CD4-positive, alpha-beta memory T cell (primary cell): ENCODE measurements at regions not wholly inside any gene's neighbourhood (a gene's known extent, or its start where the extent isn't known, plus 50 kb on each side); places are given as distances from the start of the nearest gene placed in this dataset.

Experiments used
- CTCF ChIA-PET: fragments of 350-600 bp; sonication (Branson Sonifier 250); formaldehyde crosslinking; loops from one replicate; lab custom pipeline; 2021; ENCODE audit warnings: inconsistent platforms; ENCODE audit not compliant: partially characterized antibody; lab: Charles Lee
- POLR2A ChIA-PET: fragments of 350-600 bp; sonication (Branson Sonifier 250); formaldehyde crosslinking; loops from one replicate; lab custom pipeline; 2021; ENCODE audit not compliant: partially characterized antibody; lab: Charles Lee
- DNase-seq, 5 donors: peaks; one replicate each; pipeline versions ENCODE4 v3.0.0 to v3.0.0-alpha.2; 2020 to 2022; ENCODE audit warnings: mixed read lengths in 1 of 5
- H3K27ac ChIP-seq: one replicate; pipeline ENCODE4 v1.7.0; 2013; ENCODE audit warnings: low read depth, low read length
- H3K27me3 ChIP-seq: 2 replicates; pipeline ENCODE4 v1.7.0; 2013; ENCODE audit warnings: mild to moderate bottlenecking, low read length, moderate library complexity; ENCODE audit not compliant: insufficient read depth
- H3K36me3 ChIP-seq: 2 replicates; pipeline ENCODE4 v1.7.0; 2013; ENCODE audit warnings: mild to moderate bottlenecking, low read length, moderate library complexity; ENCODE audit not compliant: insufficient read depth
- H3K4me1 ChIP-seq: 2 replicates; pipeline ENCODE4 v1.7.0; 2013; ENCODE audit warnings: mild to moderate bottlenecking, low read length, moderate library complexity; ENCODE audit not compliant: insufficient read depth
- H3K4me3 ChIP-seq, 2 donors: one replicate each; pipeline ENCODE4 v1.7.0; 2013; ENCODE audit warnings: low read length in 2 of 2, mild to moderate bottlenecking in 1 of 2
- H3K9me3 ChIP-seq, 2 donors: one replicate each; pipeline ENCODE4 v1.7.0; 2013; ENCODE audit warnings: low read length in 2 of 2, control low read depth in 1 of 2; ENCODE audit not compliant: control insufficient read depth in 1 of 2
- H3K27ac Mint-ChIP-seq, 7 donors: one replicate each; pipeline ENCODE4 v1.8.0; 2020 to 2021; ENCODE audit warnings: mixed read lengths in 7 of 7, mild to moderate bottlenecking in 6 of 7, inconsistent platforms in 3 of 7, moderate library complexity in 3 of 7
- H3K27me3 Mint-ChIP-seq, 2 donors: one replicate each; pipeline ENCODE4 v1.8.0; 2020 to 2021; ENCODE audit warnings: mixed read lengths in 2 of 2
- H3K36me3 Mint-ChIP-seq, 2 donors: one replicate each; pipeline ENCODE4 v1.8.0; 2020 to 2021; ENCODE audit warnings: mixed read lengths in 2 of 2, inconsistent platforms in 1 of 2, mild to moderate bottlenecking in 1 of 2
- H3K4me1 Mint-ChIP-seq, 4 donors: one replicate each; pipeline ENCODE4 v1.8.0; 2020 to 2021; ENCODE audit warnings: mixed read lengths in 4 of 4, mild to moderate bottlenecking in 1 of 4
- H3K4me3 Mint-ChIP-seq, 8 donors: one replicate each; pipeline ENCODE4 v1.8.0; 2020 to 2021; ENCODE audit warnings: mixed read lengths in 8 of 8, mild to moderate bottlenecking in 7 of 8, moderate library complexity in 6 of 8, inconsistent platforms in 3 of 8
- H3K9me3 Mint-ChIP-seq, 8 donors: one replicate each; pipeline ENCODE4 v1.8.0; 2020 to 2021; ENCODE audit warnings: mixed read lengths in 8 of 8, mild to moderate bottlenecking in 5 of 8, inconsistent platforms in 3 of 8, moderate library complexity in 1 of 8
- intact Hi-C: fragments of 100-400 bp; cut with micrococcal nuclease; formaldehyde crosslinking; loops from one replicate; pipeline ENCODE4 v1.15.1; 2023

GRCh38 chr22:48979482-48979881, 848.2 kb downstream of the BRD1 start:
- H3K9me3 ChIP-seq: no peaks in the 10 kb centered on the region
- H3K27ac ChIP-seq: no peak overlapping the region
- H3K27me3 ChIP-seq: no peaks in the 10 kb centered on the region
- DNase-seq: no peak
- H3K36me3 ChIP-seq: no peaks in the 10 kb centered on the region
- H3K4me1 Mint-ChIP-seq: no peaks in the 10 kb centered on the region
- H3K4me1 ChIP-seq: no peaks in the 10 kb centered on the region
- H3K9me3 Mint-ChIP-seq: peaks cover 0 to 2% (median 0%) of the 10 kb centered on the region in 8 donors
- ChIA-PET CTCF (no interaction called here), POLR2A (no interaction called here)
- intact Hi-C loops: no loop called here
- no peak overlapping the region for H3K4me3 Mint-ChIP-seq
- H3K27me3 Mint-ChIP-seq: peaks cover 8 to 13% of the 10 kb centered on the region in 2 donors
- H3K27ac Mint-ChIP-seq: no peak overlapping the region
- no peaks in the 10 kb centered on the region for H3K36me3 Mint-ChIP-seq
- H3K4me3 ChIP-seq: no peak overlapping the region

- Mint-ChIP-seq H3K27me3 (peaks cover 7 to 12% of the 10 kb centered on the region in 2 donors), H3K27ac (peak overlapping the region in 1 of 7 donors; percentile 48), H3K36me3 (no peaks in the 10 kb centered on the region), H3K4me3 (no peak overlapping the region), H3K9me3 (peaks cover 0 to 2% (median 0%) of the 10 kb centered on the region in 8 donors), H3K4me1 (no peaks in the 10 kb centered on the region)
- POLR2A ChIA-PET: no interaction called here
- Histone ChIP-seq H3K27me3 (no peaks in the 10 kb centered on the region), H3K36me3 (no peaks in the 10 kb centered on the region), H3K27ac (no peak overlapping the region), H3K4me1 (no peaks in the 10 kb centered on the region), H3K4me3 (no peak overlapping the region), H3K9me3 (no peaks in the 10 kb centered on the region)
- intact Hi-C loops: no loop called here
- CTCF ChIA-PET: no interaction called here
- no peak for DNase-seq
Measured at GRCh38 chr22:48976556-48977535, 850.8 kb downstream of the BRD1 start.

GRCh38 chr22:48975886-48976285, 851.8 kb downstream of the BRD1 start:
- POLR2A ChIA-PET: no interaction called here
- no peaks in the 10 kb centered on the region for H3K36me3 Mint-ChIP-seq
- no peaks in the 10 kb centered on the region for H3K9me3 ChIP-seq
- peaks cover 0 to 2% (median 0%) of the 10 kb centered on the region in 8 donors for H3K9me3 Mint-ChIP-seq
- no peaks in the 10 kb centered on the region for H3K27me3 ChIP-seq
- H3K4me1 ChIP-seq: no peaks in the 10 kb centered on the region
- DNase-seq: no peak
- H3K27me3 Mint-ChIP-seq: peaks cover 12 to 16% of the 10 kb centered on the region in 2 donors
- no peak overlapping the region for H3K4me3 Mint-ChIP-seq
- CTCF ChIA-PET: no interaction called here
- H3K36me3 ChIP-seq: no peaks in the 10 kb centered on the region
- H3K4me3 ChIP-seq: no peak overlapping the region
- H3K27ac ChIP-seq: no peak overlapping the region
- H3K27ac Mint-ChIP-seq: no peak overlapping the region
- no peaks in the 10 kb centered on the region for H3K4me1 Mint-ChIP-seq
- intact Hi-C loops: no loop called here

GRCh38 chr22:48975316-48975741, 852.3 kb downstream of the BRD1 start:
- POLR2A ChIA-PET: no interaction called here
- Mint-ChIP-seq H3K4me1 (no peaks in the 10 kb centered on the region), H3K27me3 (peaks cover 13 to 16% of the 10 kb centered on the region in 2 donors), H3K4me3 (no peak overlapping the region), H3K9me3 (peaks cover 0 to 2% (median 0%) of the 10 kb centered on the region in 8 donors), H3K27ac (no peak overlapping the region), H3K36me3 (no peaks in the 10 kb centered on the region)
- intact Hi-C loops: no loop called here
- Histone ChIP-seq H3K4me1 (no peaks in the 10 kb centered on the region), H3K27ac (no peak overlapping the region), H3K4me3 (no peak overlapping the region), H3K9me3 (no peaks in the 10 kb centered on the region), H3K36me3 (no peaks in the 10 kb centered on the region), H3K27me3 (no peaks in the 10 kb centered on the region)
- DNase-seq: no peak
- CTCF ChIA-PET: no interaction called here

GRCh38 chr22:48974443-48975315, 853.0 kb downstream of the BRD1 start:
- no peaks in the 10 kb centered on the region for H3K4me1 Mint-ChIP-seq
- no peak for DNase-seq
- CTCF ChIA-PET: no interaction called here
- no peak overlapping the region for H3K4me3 Mint-ChIP-seq
- Histone ChIP-seq H3K27ac (no peak overlapping the region), H3K27me3 (no peaks in the 10 kb centered on the region), H3K9me3 (no peaks in the 10 kb centered on the region), H3K4me1 (no peaks in the 10 kb centered on the region), H3K4me3 (no peak overlapping the region), H3K36me3 (no peaks in the 10 kb centered on the region)
- peaks cover 0 to 2% (median 0%) of the 10 kb centered on the region in 8 donors for H3K9me3 Mint-ChIP-seq
- H3K27me3 Mint-ChIP-seq: peaks cover 13 to 16% of the 10 kb centered on the region in 2 donors
- no peak overlapping the region for H3K27ac Mint-ChIP-seq
- POLR2A ChIA-PET: no interaction called here
- intact Hi-C loops: no loop called here
- no peaks in the 10 kb centered on the region for H3K36me3 Mint-ChIP-seq

GRCh38 chr22:48973694-48974041, 854.0 kb downstream of the BRD1 start:
- intact Hi-C loops: no loop called here
- POLR2A ChIA-PET: no interaction called here
- Mint-ChIP-seq H3K4me1 (no peaks in the 10 kb centered on the region), H3K27ac (no peak overlapping the region), H3K9me3 (no peaks in the 10 kb centered on the region), H3K4me3 (no peak overlapping the region), H3K27me3 (peaks cover 13 to 16% of the 10 kb centered on the region in 2 donors), H3K36me3 (no peaks in the 10 kb centered on the region)
- DNase-seq: no peak
- Histone ChIP-seq H3K4me3 (no peak overlapping the region), H3K27ac (no peak overlapping the region), H3K4me1 (no peaks in the 10 kb centered on the region), H3K9me3 (no peaks in the 10 kb centered on the region), H3K27me3 (no peaks in the 10 kb centered on the region), H3K36me3 (no peaks in the 10 kb centered on the region)
- CTCF ChIA-PET: no interaction called here

- Histone ChIP-seq H3K4me1 (no peaks in the 10 kb centered on the region), H3K4me3 (no peak overlapping the region), H3K36me3 (no peaks in the 10 kb centered on the region), H3K9me3 (no peaks in the 10 kb centered on the region), H3K27ac (no peak overlapping the region), H3K27me3 (no peaks in the 10 kb centered on the region)
- Mint-ChIP-seq H3K27me3 (peaks cover 13 to 16% of the 10 kb centered on the region in 2 donors), H3K4me1 (no peaks in the 10 kb centered on the region), H3K4me3 (no peak overlapping the region), H3K36me3 (no peaks in the 10 kb centered on the region), H3K27ac (no peak overlapping the region), H3K9me3 (no peaks in the 10 kb centered on the region)
- DNase-seq: no peak
- intact Hi-C loops: no loop called here
- POLR2A ChIA-PET: no interaction called here
- CTCF ChIA-PET: no interaction called here
Measured at GRCh38 chr22:48972979-48973693, 854.5 kb downstream of the BRD1 start.
